T1000 (cell line): ENCODE measurements at regions not wholly inside any gene's neighbourhood (a gene's known extent, or its start where the extent isn't known, plus 50 kb on each side); places are given as distances from the start of the nearest gene placed in this dataset.

ENCODE experiments used
- DNase-seq: peaks from one replicate; lab custom pipeline; 2025; ENCODE audit warnings: mixed read lengths; lab: John Stamatoyannopoulos, UW

DNA sequence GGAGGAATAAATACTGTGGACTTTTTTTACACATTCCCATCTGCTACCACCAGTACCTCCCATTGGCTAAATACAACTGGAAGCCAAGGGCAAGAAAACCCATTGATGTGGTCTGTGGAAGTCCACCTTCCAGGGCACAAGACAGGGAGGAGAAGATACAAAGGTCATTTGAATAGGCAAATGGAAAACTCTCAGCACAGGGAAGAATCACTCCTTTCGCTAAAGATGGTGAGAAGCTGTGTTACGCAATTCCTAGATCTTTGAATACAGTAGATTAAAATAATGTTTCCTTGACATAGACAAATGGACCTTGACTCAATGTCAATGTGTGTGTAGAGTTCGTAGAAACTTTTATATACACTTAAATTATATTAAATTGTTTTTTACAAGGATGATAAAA, 70.9 kb upstream of the ERBB4 start:
- DNase-seq: no peak

DNA sequence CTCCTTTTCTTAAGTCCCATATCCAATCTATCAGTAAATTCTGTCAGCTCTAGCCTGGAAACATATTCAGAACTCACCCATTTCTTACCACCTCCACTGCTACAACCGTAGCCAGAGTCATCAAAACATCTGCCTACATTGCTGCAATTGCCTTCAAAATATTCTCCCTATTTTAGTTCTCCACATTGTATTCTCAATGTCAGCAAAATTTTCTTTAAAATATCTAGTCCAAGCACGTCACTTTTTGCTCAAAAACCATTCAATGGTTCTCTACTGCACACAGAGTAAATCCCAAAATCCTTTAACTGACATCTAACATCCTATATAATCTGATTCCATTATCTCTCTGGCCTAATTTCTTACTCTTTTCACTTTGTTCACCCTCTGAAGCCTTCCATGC, 68.5 kb upstream of the ERBB4 start:
- DNase-seq: no peak

DNA sequence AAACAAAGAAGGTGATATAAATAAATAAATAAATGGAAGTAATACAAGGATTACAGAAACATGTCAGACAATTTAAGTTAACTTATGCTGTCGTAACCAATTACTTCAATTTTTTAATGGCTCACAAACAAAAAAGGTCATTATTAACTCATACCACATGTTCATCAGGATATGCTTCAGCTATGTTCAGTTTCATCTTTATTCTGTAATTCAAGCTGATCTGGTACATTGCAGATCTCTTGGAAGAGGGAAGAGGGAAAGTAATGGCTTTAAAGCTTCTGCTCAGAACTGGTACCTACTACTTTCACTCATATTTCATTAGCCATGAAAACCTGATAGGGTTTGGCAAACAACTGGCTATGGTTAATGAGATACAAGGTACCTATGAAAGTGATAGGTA, 67.6 kb upstream of the ERBB4 start:
- no peak for DNase-seq

DNA sequence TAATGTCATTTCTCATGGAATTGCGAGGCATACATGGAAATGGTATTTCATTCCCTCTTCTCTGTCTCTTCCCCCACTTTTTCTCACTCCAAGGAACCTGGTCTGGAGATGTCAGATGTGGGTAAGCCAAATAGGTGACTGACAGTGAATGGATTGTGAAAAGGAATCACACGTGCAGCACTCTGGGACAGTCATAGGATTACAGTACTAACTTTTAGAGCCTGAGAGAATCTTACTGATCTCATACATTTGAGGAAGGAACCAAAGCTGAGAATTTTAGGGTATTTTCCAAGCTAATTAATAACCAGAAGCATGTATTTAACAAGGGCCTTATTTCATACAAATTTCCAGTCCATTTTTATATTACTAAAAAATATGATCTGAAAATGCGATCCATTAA, 58.1 kb upstream of the ERBB4 start:
- DNase-seq: no peak

DNA sequence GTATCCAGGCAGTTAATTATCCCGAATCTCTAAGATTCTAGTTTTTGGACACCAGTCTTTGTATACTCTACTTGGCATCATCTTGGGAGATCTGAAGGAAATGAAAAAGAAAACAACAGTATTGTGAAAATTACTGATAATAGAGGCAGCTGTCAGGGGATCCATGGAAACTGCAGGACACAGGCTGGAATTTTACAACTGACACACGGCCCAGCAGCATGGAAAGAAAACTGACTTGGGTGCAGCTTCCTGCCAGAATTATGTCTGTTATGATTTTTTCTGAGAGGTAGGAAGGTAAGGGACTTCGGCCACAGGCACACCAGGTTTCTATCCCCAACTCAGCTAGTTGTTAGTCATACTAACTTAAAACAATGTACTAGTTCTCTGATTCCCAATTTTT, 57.7 kb upstream of the ERBB4 start:
- DNase-seq: no peak

DNA sequence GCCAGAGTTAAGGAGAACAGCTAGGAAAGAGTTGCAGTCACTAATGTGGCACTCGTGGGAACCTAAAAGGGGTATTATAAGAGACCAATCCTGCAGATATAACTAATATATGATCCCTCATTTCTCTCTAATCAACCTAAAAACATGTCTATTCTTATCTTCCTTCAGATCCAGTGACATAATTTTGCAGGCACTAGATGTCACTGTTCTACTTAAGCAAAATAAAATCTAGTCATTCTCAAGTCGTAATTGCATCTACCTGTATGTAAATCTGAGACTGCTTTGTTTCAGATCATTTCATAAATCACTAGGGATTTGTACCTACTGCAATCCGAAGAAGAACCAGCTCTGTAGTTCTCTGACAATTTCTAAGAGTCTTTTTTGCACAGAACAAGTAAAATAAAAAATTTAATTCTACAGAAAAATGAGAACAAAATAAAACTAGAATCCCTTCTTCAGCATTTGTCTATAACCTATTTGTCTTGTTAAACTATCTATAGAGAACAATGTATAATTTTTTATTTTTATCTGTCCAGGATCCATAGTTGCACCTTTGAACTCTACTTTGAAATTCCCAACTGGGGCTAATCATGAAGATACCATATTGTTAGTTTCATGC, 56.5 kb upstream of the ERBB4 start:
- DNase-seq: no peak

DNA sequence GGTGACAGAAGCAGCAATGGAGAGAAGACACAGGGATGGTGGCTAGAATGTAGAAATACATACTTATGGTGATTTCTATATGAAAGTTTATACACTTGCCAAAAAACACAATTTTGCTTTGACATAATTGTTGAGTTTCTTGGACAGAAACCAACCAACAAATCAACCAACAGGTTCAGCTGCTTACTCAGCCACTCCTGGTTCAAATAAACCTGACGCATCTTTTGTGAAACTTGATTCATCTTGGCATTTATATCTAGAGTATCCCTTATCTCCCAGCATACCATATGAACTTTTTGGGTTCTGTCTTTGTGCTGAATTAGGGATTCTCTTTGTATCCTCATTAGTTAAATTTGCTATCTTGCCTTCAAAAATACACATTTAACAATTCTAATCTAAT, 54.1 kb upstream of the ERBB4 start:
- no peak for DNase-seq
